Activated CD8-positive, alpha-beta memory T cell treated with anti-CD3 and anti-CD28 coated beads, Interleukin-2, amount 10 ng/mL, durations not matched to agents 7 days and 5 days (primary cell): ENCODE measurements at regions not wholly inside any gene's neighbourhood (a gene's known extent, or its start where the extent isn't known, plus 50 kb on each side); places are given as distances from the start of the nearest gene placed in this dataset.
"Not testable (repeated sequence)": the region's sequence is repeated elsewhere in the genome, so short reads cannot be mapped to it uniquely, and the experiment has no call there.

Source experiments
- ATAC-seq: fragments of 150-1000 bp; cut with Tn5 transposase; one replicate; pipeline ENCODE4 v1.10.0; 2021; ENCODE audit warnings: moderate library complexity
- CTCF ChIA-PET: fragments of 350-600 bp; sonication (Branson Sonifier 250); formaldehyde crosslinking; loops from one replicate; lab custom pipeline; 2021; ENCODE audit warnings: antibody characterized with exemption; lab: Charles Lee
- DNase-seq: peaks from one replicate; pipeline ENCODE4 v3.0.0-alpha.2; 2020
- H3K27ac Mint-ChIP-seq: one replicate; pipeline ENCODE4 v1.8.0; 2021; ENCODE audit warnings: mild to moderate bottlenecking, mixed read lengths
- H3K27me3 Mint-ChIP-seq: one replicate; pipeline ENCODE4 v1.8.0; 2021; ENCODE audit warnings: mixed read lengths
- H3K36me3 Mint-ChIP-seq: one replicate; pipeline ENCODE4 v1.8.0; 2021; ENCODE audit warnings: mild to moderate bottlenecking, mixed read lengths
- H3K4me1 Mint-ChIP-seq: one replicate; pipeline ENCODE4 v1.8.0; 2021; ENCODE audit warnings: mixed read lengths
- H3K4me3 Mint-ChIP-seq: one replicate; pipeline ENCODE4 v1.8.0; 2021; ENCODE audit warnings: mild to moderate bottlenecking, moderate library complexity, mixed read lengths
- H3K9me3 Mint-ChIP-seq: one replicate; pipeline ENCODE4 v1.8.0; 2022; ENCODE audit warnings: low read depth, mixed read lengths

DNA sequence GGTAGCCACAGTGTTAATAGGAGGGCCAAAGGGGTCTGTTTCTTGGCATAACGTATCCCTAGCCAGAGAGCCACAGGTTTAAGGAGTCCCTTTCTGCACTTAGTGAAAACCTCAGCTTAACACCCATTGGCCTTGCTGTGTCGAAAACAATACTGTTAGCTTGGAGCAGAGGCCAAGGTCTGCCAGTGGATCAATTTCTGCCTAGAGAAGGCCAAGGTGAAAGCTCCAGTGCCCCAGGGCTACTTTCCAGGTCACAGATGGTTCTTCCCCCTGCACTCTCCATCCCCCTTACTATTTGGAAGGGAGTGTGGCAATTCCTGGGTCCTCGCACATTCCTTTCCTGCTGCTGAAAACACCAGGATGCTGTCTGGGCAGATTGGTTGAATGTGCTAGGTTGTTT is 74.8 kb upstream of the TNP1 start:
- CTCF ChIA-PET: no interaction called here
- H3K4me1 Mint-ChIP-seq: no peaks in the 10 kb centered on the region
- no peak overlapping the region for H3K4me3 Mint-ChIP-seq
- H3K27me3 Mint-ChIP-seq: no peaks in the 10 kb centered on the region
- no peaks in the 10 kb centered on the region for H3K9me3 Mint-ChIP-seq
- H3K36me3 Mint-ChIP-seq: no peaks in the 10 kb centered on the region
- H3K27ac Mint-ChIP-seq: no peak overlapping the region
- DNase-seq: no peak
- no peak for ATAC-seq

DNA sequence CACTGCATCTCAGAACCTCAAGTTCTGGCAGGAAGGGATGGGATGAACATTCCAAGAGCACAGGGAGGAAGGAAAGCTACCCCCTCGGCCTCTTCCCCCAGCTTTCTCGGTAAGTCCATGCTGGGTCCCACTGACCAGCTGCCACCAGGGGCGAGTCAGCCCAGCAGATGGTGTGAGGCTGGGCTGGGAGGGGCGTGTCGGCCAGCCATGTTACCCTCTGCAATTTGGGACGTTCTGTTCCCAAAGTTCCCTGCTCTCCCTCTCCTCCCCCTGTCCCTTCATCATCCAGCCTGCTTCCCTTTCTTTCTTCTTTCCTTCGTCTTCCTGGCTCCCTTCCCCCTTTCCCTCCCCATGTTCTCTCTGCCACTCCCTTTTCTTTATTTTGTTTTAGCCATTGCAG is 74.3 kb upstream of the TNP1 start:
- no peaks in the 10 kb centered on the region for H3K9me3 Mint-ChIP-seq
- ATAC-seq: no peak

DNA sequence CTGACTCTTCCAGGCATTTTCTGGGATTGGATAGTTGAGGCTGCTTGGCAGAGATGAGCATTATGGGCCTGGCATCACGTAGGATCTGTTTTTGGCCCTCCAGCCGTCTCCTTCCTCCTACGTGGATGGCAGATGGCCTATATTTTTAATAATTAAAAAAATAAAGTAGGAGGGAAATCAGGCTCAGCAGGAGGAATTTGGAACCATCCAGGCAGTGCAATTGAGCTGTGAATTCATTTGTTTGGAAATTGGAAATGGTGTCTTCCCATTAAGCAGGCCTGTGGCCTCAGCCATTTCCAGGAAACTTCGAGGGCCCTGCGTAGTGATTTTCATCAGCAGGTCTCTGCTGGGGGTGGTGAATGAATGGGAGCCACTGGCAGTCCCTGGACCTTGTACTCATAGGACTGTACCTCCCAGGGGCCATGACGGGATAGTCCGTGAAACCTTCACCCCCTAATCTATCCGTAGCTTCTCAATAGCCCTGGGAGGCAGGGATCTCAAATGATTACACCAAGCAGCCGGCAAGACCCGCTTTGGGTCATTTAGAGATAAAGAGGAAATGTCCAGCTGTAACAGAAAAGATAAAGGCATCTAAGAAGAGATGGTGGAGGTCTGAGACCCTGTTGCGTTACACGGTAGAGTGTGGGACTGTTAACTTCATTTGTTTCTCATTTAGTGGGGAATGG is 73.1 kb upstream of the TNP1 start:
- no peak for ATAC-seq
- no peak overlapping the region for H3K27ac Mint-ChIP-seq
- CTCF ChIA-PET: no interaction called here
- no peaks in the 10 kb centered on the region for H3K36me3 Mint-ChIP-seq
- no peak for DNase-seq
- H3K4me3 Mint-ChIP-seq: no peak overlapping the region
- no peaks in the 10 kb centered on the region for H3K9me3 Mint-ChIP-seq
- H3K4me1 Mint-ChIP-seq: no peaks in the 10 kb centered on the region
- no peaks in the 10 kb centered on the region for H3K27me3 Mint-ChIP-seq

More for the DNA sequence above, 74.3 kb upstream of the TNP1 start:
- CTCF ChIA-PET: no interaction called here
- no peak overlapping the region for H3K4me3 Mint-ChIP-seq
- H3K27ac Mint-ChIP-seq: no peak overlapping the region
- DNase-seq: no peak
- H3K36me3 Mint-ChIP-seq: no peaks in the 10 kb centered on the region
- H3K27me3 Mint-ChIP-seq: no peaks in the 10 kb centered on the region
- no peaks in the 10 kb centered on the region for H3K4me1 Mint-ChIP-seq

DNA sequence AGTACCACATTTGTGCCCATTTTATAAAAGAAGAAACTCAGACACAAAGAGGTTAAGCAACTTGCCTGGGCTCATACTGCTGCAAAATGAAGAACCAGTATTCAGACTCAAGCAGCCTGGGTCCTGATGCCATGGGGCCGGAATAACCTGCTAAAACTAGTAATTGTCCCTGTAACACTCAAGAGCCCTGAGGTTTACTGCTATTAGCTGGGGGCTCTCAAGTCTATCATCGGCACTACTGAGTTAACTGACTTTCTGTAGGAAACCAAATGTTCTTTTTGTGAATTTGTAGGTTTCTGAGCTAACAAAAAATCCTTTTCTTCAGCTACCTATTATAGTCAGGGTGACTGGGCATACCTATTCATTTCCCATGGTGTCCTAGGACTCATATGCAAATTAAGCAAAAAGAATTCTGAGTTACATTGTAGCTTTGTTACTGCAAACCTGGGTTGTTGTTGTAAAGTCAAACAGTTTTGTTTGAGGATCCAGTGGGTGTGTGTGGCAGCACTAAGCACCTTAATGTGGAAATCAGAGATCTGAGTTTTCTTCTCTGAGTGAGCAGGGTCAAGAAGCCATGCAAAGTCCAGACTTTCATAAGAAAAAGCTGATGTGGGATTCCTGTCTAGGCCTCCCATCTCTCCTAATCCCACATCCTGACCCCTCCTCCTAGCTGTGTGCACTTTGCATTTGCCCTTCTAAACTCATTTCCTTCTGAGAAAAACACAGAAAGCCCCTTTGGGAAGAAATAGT is 72.4 kb upstream of the TNP1 start:
- Mint-ChIP-seq H3K27me3 (no peaks in the 10 kb centered on the region), H3K4me1 (no peaks in the 10 kb centered on the region), H3K36me3 (no peaks in the 10 kb centered on the region), H3K27ac (no peak overlapping the region), H3K9me3 (no peaks in the 10 kb centered on the region), H3K4me3 (no peak overlapping the region)
- CTCF ChIA-PET: interaction anchor here (0.8 kb wide), 1 partner anchor 249 kb away, joined by 3 read pairs; no protein-coding TSS in a partner anchor
- no peak for DNase-seq
- no peak for ATAC-seq

- no peak overlapping the region for H3K27ac Mint-ChIP-seq
- no peaks in the 10 kb centered on the region for H3K9me3 Mint-ChIP-seq
- H3K4me1 Mint-ChIP-seq: no peaks in the 10 kb centered on the region
- CTCF ChIA-PET: no interaction called here
- ATAC-seq: no peak
- no peak overlapping the region for H3K4me3 Mint-ChIP-seq
- peaks cover 2% of the 10 kb centered on the region for H3K27me3 Mint-ChIP-seq
- DNase-seq: no peak
- no peaks in the 10 kb centered on the region for H3K36me3 Mint-ChIP-seq
Measured at GRCh38 chr2:216930716-216931115, 70.9 kb upstream of the TNP1 start.

DNA sequence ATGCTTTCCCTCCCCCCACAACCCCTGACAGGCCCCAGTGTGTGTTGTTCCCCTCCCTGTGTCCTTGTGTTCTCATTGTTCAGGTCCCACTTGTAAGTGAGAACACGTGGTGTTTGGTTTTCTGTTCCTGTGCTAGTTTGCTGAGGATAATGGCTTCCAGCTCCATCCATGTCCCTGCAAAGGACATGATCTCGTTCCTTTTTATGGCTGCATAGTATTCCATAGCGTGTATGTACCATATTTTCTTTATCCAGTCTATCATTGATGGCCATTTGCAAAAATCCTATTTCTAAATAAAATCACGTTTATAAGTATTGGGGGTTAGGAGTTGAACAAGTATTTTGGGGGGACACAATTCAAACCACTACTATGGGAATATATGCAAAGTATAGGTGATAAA is 69.5 kb upstream of the TNP1 start:
- DNase-seq, ATAC-seq, H3K36me3 Mint-ChIP-seq, H3K27me3 Mint-ChIP-seq, CTCF ChIA-PET, H3K27ac Mint-ChIP-seq, H3K9me3 Mint-ChIP-seq, H3K4me1 Mint-ChIP-seq, H3K4me3 Mint-ChIP-seq: not testable (repeated sequence)

- Mint-ChIP-seq H3K27ac (no peak overlapping the region), H3K36me3 (no peaks in the 10 kb centered on the region)
- no peak for DNase-seq
Measured at GRCh38 chr2:216927163-216927562, 67.3 kb upstream of the TNP1 start.

GRCh38 chr2:216925636-216926366 is 65.9 kb upstream of the TNP1 start:
- Mint-ChIP-seq H3K27me3 (peaks cover 5% of the 10 kb centered on the region), H3K36me3 (no peaks in the 10 kb centered on the region), H3K9me3 (no peaks in the 10 kb centered on the region), H3K27ac (no peak overlapping the region), H3K4me1 (no peaks in the 10 kb centered on the region), H3K4me3 (no peak overlapping the region)
- CTCF ChIA-PET: no interaction called here
- ATAC-seq: no peak
- DNase-seq: no peak

More at GRCh38 chr2:216927163-216927562, 67.3 kb upstream of the TNP1 start:
- H3K27me3 Mint-ChIP-seq: peaks cover 5% of the 10 kb centered on the region
- H3K9me3 Mint-ChIP-seq: no peaks in the 10 kb centered on the region
- CTCF ChIA-PET: no interaction called here
- ATAC-seq: no peak
- no peaks in the 10 kb centered on the region for H3K4me1 Mint-ChIP-seq
- no peak overlapping the region for H3K4me3 Mint-ChIP-seq

DNA sequence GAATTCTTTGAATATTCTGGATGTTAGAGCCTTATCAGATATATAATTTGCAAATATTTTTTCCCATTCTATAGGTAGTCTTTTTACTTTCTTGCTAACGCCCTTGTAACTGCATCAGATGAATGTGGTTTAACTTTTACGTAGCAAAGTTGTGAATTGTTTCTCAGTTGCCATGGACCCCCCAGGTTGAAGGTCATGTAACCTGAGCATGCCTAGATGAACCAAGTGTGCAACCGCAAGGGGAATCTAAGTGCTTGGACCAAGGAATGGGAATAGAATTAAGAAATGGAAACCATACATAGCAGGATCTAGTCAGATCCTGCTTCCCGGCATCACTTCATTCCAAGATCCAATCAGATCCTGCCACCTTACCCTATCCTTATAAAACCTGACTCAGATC is 65.1 kb upstream of the TNP1 start:
- DNase-seq (no peak), ATAC-seq (no peak)
- no peaks in the 10 kb centered on the region for H3K36me3 Mint-ChIP-seq
- no peak overlapping the region for H3K4me3 Mint-ChIP-seq
- H3K27ac Mint-ChIP-seq: no peak overlapping the region
- no peaks in the 10 kb centered on the region for H3K9me3 Mint-ChIP-seq
- CTCF ChIA-PET: no interaction called here
- no peaks in the 10 kb centered on the region for H3K4me1 Mint-ChIP-seq
- H3K27me3 Mint-ChIP-seq: peaks cover 5% of the 10 kb centered on the region

DNA sequence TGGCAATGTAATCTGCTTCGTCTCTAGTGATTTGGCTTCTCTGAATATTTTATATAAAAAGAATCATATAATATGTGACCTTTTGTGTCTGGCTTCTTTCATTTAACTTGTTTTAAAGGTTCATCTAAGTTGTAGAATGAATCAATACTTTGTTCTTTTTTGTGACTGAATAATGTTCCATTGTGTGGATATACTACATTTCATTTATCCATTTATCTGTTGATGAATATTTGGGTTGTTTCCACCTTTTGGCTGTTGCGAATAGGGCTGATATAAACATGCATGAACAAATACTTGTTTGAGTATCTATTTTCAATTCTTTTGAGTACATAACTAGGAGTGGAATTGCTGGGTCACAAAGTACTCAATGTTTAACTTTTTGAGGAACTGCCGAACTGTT is 63.8 kb upstream of the TNP1 start:
- Mint-ChIP-seq H3K4me3 (no peak overlapping the region), H3K27me3 (peaks cover 5% of the 10 kb centered on the region), H3K9me3 (no peaks in the 10 kb centered on the region), H3K36me3 (no peaks in the 10 kb centered on the region), H3K4me1 (no peaks in the 10 kb centered on the region), H3K27ac (no peak overlapping the region)
- no peak for DNase-seq
- CTCF ChIA-PET: interaction anchor here (0.6 kb wide), 1 partner anchor 56 kb away, joined by 3 read pairs; no protein-coding TSS in a partner anchor
- no peak for ATAC-seq

DNA sequence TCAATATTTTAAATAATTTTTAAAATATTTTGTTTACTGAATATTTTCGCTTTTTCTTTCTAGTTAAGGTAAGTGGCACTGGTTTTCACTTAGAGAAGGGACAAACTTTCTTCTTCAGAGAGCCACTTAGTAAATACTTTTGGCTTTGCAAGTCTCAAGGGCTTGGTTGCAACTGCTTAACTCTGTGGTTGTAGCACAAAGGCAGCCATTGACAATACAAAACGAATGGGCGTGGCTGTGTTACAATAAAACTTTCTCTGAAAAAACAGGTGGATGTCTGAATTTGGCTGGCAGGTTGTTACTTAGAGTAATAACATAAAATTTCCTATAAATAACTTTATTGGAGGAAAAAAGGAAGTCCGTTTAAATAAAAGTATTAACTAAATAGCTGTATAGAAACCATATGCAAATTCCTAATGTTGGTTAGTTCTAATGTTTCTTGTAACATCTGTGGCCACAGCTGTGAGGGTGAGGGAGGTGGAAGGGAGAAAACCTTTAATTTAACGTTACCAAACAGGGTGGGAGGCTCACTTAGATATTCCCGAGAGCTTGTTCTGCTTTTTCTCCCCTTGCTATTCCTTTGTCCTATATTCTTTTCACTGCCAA is 62.4 kb upstream of the TNP1 start:
- no peak for DNase-seq
- no peaks in the 10 kb centered on the region for H3K9me3 Mint-ChIP-seq

GRCh38 chr2:216920937-216921456 is 61.1 kb upstream of the TNP1 start:
- Mint-ChIP-seq H3K9me3 (no peaks in the 10 kb centered on the region), H3K4me3 (no peak overlapping the region), H3K36me3 (no peaks in the 10 kb centered on the region), H3K27ac (no peak overlapping the region), H3K4me1 (no peaks in the 10 kb centered on the region), H3K27me3 (peaks cover 5% of the 10 kb centered on the region)
- CTCF ChIA-PET: no interaction called here
- DNase-seq (no peak), ATAC-seq (no peak)

More for the DNA sequence above, 62.4 kb upstream of the TNP1 start:
- CTCF ChIA-PET: no interaction called here
- Mint-ChIP-seq H3K36me3 (no peaks in the 10 kb centered on the region), H3K27me3 (peaks cover 5% of the 10 kb centered on the region), H3K4me3 (no peak overlapping the region), H3K27ac (no peak overlapping the region), H3K4me1 (no peaks in the 10 kb centered on the region)
- ATAC-seq: no peak

DNA sequence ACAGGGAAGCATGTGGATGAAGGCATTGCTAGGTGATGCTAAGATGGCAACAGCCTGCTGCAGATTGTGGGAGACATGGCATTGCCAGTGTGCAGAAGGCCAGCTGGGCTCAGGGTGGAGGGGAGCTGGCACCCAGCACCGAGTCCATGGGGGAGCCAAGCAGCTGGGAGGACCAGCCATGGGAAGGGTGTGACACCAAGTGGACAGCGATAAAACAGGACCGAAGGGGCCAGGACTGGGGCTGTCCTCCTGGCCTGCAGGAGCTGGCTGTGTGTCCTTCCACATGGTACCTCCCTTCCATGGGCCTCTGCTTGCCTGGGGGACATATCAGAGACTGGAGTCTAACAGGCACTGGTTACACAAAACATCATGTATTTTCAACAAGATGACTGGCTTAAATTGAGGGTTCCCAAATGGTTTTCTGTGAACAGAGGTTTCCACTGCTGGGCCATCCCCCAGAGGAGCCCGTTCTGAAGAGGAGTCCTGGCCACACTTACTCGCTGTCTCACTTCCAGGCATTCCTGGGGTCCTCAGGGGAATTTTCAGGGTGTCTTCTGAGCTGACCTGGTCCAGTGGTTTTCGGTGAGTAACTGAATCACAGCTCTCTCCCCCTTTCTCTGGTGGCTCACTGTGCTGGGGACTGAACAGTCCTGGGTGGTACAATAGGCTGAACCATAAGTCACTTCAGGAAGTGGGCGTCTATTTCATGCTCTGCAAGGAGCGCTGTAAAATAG is 60.4 kb upstream of the TNP1 start:
- H3K4me3 Mint-ChIP-seq: no peak overlapping the region
- CTCF ChIA-PET: no interaction called here
- H3K36me3 Mint-ChIP-seq: no peaks in the 10 kb centered on the region
- no peak for ATAC-seq
- H3K27me3 Mint-ChIP-seq: peaks cover 3% of the 10 kb centered on the region
- H3K4me1 Mint-ChIP-seq: no peaks in the 10 kb centered on the region
- H3K9me3 Mint-ChIP-seq: no peaks in the 10 kb centered on the region
- no peak overlapping the region for H3K27ac Mint-ChIP-seq
- no peak for DNase-seq
